GM12878 (cell line): ENCODE measurements at regions not wholly inside any gene's neighbourhood (a gene's known extent, or its start where the extent isn't known, plus 50 kb on each side); places are given as distances from the start of the nearest gene placed in this dataset.

Experiments
- ATAC-seq: fragments of 200-7000 bp; cut with Tn5 transposase; 3 replicates; pipeline ENCODE4 v1.9.1; 2020; ENCODE audit warnings: mild to moderate bottlenecking, moderate library complexity
- BruUV-seq: library from RNA; stranded (reverse); fragments of 400-500 nt; replicated peaks from 2 replicates; lab custom pipeline; 2021; lab: Mats Ljungman, UMichigan
- CTCF ChIA-PET: fragments of 300-600 bp; sonication (Branson Sonifier 250); formaldehyde crosslinking; extraction: SDS; loops from one replicate; lab custom pipeline; 2021; ENCODE audit warnings: inconsistent platforms; lab: Yijun Ruan, JAX
- POLR2A ChIA-PET: fragments of 350-600 bp; formaldehyde crosslinking; extraction: SDS; loops from one replicate; lab custom pipeline; 2021; ENCODE audit warnings: inconsistent platforms; lab: Charles Lee
- RAD21 ChIA-PET: fragments of 300-600 bp; sonication (Branson Sonifier 250); formaldehyde crosslinking; loops from one replicate; lab custom pipeline; 2023; ENCODE audit warnings: antibody characterized with exemption; ENCODE audit not compliant: unreplicated experiment; lab: Charles Lee
- SMC1A ChIA-PET: fragments of 300-600 bp; sonication (Branson Sonifier 250); formaldehyde crosslinking; loops from one replicate; lab custom pipeline; 2023; ENCODE audit not compliant: unreplicated experiment, uncharacterized antibody; lab: Charles Lee
- DNase-seq: peaks from one replicate; pipeline ENCODE4 v3.0.0-alpha.2; 2011; ENCODE audit warnings: low read depth, low spot score
- FAIRE-seq: peaks from 3 replicates; lab custom pipeline; 2011; peaks lifted over from hg19 to GRCh38; lab: Jason Lieb, UNC
- H2AFZ ChIP-seq: 2 replicates; pipeline ENCODE4 v1.6.0; 2011; ENCODE audit warnings: low read depth, low read length, control low read depth; ENCODE audit not compliant: control insufficient read depth
- H3K27ac ChIP-seq: 2 replicates; pipeline ENCODE4 v1.5.1; 2011; ENCODE audit warnings: control low read depth; ENCODE audit not compliant: control insufficient read depth, insufficient read depth
- H3K27me3 ChIP-seq, 2 experiments: replicated peaks in 1 of 2; 2 replicates each; pipeline versions ENCODE4 v1.6.0 to v1.6.1; 2011; ENCODE audit warnings: low read length in 1 of 2; ENCODE audit not compliant: control insufficient read depth in 2 of 2, insufficient read depth in 2 of 2
- H3K36me3 ChIP-seq, 2 experiments: 2 replicates each; pipeline ENCODE4 v1.5.1; 2011; ENCODE audit warnings: low read length in 1 of 2; ENCODE audit not compliant: control insufficient read depth in 2 of 2, insufficient read depth in 2 of 2
- H3K4me1 ChIP-seq: 2 replicates; pipeline ENCODE4 v1.6.1; 2011; ENCODE audit warnings: mild to moderate bottlenecking, low read length, moderate library complexity, mixed read lengths; ENCODE audit not compliant: control insufficient read depth, insufficient read depth
- H3K4me2 ChIP-seq: 2 replicates; pipeline ENCODE4 v1.6.0; 2011; ENCODE audit warnings: control low read depth; ENCODE audit not compliant: control insufficient read depth, insufficient read depth
- H3K4me3 ChIP-seq: fragments of 200-600 bp; sonication (generic); 2 replicates; pipeline ENCODE4 v1.5.1; 2016
- H3K79me2 ChIP-seq: 2 replicates; pipeline ENCODE4 v1.6.0; 2011; ENCODE audit warnings: low read length; ENCODE audit not compliant: control insufficient read depth, insufficient read depth
- H3K9ac ChIP-seq: 2 replicates; pipeline ENCODE4 v1.8.0; 2011; ENCODE audit warnings: low read length, control low read depth, mixed read lengths; ENCODE audit not compliant: control insufficient read depth, insufficient read depth
- H3K9me3 ChIP-seq: replicated peaks from 3 replicates; pipeline ENCODE4 v1.5.1; 2011; ENCODE audit warnings: mild to moderate bottlenecking, low read length; ENCODE audit not compliant: control insufficient read depth, insufficient read depth
- H4K20me1 ChIP-seq: 2 replicates; pipeline ENCODE4 v1.6.0; 2011; ENCODE audit not compliant: control insufficient read depth, insufficient read depth
- HDAC2 ChIP-seq: fragments of 200-600 bp; sonication (generic); IDR thresholded peaks from 2 replicates; pipeline ENCODE4 v1.6.1; 2017
- NFXL1 ChIP-seq: fragments of 450-650 bp; IDR thresholded peaks from 2 replicates; pipeline ENCODE4 v1.6.1; 2017; ENCODE audit warnings: antibody characterized with exemption, mild to moderate bottlenecking, borderline replicate concordance
- NRF1 ChIP-seq: conservative IDR thresholded peaks from 2 replicates; pipeline ENCODE4 v1.6.1; 2011; ENCODE audit warnings: mild to moderate bottlenecking, low read depth, low read length, improper control_type of control experiment
- RUNX3 ChIP-seq: IDR thresholded peaks from 2 replicates; pipeline ENCODE4 v1.6.1; 2012; ENCODE audit warnings: low read length, inconsistent platforms
- STAT3 ChIP-seq: IDR thresholded peaks from 2 replicates; pipeline ENCODE4 v1.6.1; 2011; ENCODE audit warnings: low read depth, low read length, improper control_type of control experiment
- WGBS: methylation state at CpG from one replicate; pipeline ENCODE4 v1.1.6; 2016; ENCODE audit warnings: low lambda C conversion rate; ENCODE audit not compliant: insufficient replicate concordance, insufficient coverage; ENCODE audit errors: missing lambda C conversion rate; 5-methylcytosine and 5-hydroxymethylcytosine counted together
- in situ Hi-C: fragments of 300-500 bp; cut with MboI; formaldehyde crosslinking; loops from 9 replicates; pipeline ENCODE4 v1.14.3; 2018; ENCODE audit warnings: mixed read lengths
- intact Hi-C: fragments of 100-400 bp; cut with micrococcal nuclease; formaldehyde crosslinking; loops from one replicate; pipeline ENCODE4 v1.14.2; 2022; ENCODE audit not compliant: unreplicated experiment
- TF ChIP-seq, protein P1 (sequence below): fragments of 450-650 bp; formaldehyde crosslinking; IDR thresholded peaks from 2 replicates; pipeline ENCODE4 v1.5.0; 2022; ENCODE audit warnings: mild to moderate bottlenecking, missing genetic modification characterization
- TF ChIP-seq, protein P2 (sequence below): IDR thresholded peaks from 2 replicates; pipeline ENCODE4 v1.6.1; 2012; ENCODE audit warnings: mild to moderate bottlenecking, low read depth, low read length

DNA sequence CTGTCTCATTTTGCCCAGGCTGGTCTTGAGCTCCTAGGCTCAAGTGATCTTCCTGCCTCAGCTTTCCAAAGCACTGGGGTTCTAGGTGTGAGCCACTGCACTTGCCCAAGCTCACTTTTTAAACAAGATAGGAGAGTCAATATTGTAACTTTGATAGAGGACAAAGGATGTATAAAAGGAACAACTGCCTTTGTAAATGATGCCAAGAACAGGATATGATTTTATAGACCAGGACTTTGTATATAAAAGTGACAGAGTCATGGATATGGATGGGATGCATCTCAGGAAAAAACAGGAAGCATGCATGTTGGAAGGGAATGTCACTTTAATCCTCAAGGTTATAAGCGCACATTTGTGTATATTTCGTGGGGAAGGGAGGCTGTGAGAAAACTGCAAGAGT lies 338.4 kb downstream of the PRL start:
- FAIRE-seq (no peak), ATAC-seq (no peak), DNase-seq (no peak)
- TF ChIP-seq NRF1 = no peak
- TF ChIP-seq, protein P1, sequence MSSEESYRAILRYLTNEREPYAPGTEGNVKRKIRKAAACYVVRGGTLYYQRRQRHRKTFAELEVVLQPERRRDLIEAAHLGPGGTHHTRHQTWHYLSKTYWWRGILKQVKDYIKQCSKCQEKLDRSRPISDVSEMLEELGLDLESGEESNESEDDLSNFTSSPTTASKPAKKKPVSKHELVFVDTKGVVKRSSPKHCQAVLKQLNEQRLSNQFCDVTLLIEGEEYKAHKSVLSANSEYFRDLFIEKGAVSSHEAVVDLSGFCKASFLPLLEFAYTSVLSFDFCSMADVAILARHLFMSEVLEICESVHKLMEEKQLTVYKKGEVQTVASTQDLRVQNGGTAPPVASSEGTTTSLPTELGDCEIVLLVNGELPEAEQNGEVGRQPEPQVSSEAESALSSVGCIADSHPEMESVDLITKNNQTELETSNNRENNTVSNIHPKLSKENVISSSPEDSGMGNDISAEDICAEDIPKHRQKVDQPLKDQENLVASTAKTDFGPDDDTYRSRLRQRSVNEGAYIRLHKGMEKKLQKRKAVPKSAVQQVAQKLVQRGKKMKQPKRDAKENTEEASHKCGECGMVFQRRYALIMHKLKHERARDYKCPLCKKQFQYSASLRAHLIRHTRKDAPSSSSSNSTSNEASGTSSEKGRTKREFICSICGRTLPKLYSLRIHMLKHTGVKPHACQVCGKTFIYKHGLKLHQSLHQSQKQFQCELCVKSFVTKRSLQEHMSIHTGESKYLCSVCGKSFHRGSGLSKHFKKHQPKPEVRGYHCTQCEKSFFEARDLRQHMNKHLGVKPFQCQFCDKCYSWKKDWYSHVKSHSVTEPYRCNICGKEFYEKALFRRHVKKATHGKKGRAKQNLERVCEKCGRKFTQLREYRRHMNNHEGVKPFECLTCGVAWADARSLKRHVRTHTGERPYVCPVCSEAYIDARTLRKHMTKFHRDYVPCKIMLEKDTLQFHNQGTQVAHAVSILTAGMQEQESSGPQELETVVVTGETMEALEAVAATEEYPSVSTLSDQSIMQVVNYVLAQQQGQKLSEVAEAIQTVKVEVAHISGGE (CRISPR knock-in tag) = no peak
- TF ChIP-seq, protein P2, sequence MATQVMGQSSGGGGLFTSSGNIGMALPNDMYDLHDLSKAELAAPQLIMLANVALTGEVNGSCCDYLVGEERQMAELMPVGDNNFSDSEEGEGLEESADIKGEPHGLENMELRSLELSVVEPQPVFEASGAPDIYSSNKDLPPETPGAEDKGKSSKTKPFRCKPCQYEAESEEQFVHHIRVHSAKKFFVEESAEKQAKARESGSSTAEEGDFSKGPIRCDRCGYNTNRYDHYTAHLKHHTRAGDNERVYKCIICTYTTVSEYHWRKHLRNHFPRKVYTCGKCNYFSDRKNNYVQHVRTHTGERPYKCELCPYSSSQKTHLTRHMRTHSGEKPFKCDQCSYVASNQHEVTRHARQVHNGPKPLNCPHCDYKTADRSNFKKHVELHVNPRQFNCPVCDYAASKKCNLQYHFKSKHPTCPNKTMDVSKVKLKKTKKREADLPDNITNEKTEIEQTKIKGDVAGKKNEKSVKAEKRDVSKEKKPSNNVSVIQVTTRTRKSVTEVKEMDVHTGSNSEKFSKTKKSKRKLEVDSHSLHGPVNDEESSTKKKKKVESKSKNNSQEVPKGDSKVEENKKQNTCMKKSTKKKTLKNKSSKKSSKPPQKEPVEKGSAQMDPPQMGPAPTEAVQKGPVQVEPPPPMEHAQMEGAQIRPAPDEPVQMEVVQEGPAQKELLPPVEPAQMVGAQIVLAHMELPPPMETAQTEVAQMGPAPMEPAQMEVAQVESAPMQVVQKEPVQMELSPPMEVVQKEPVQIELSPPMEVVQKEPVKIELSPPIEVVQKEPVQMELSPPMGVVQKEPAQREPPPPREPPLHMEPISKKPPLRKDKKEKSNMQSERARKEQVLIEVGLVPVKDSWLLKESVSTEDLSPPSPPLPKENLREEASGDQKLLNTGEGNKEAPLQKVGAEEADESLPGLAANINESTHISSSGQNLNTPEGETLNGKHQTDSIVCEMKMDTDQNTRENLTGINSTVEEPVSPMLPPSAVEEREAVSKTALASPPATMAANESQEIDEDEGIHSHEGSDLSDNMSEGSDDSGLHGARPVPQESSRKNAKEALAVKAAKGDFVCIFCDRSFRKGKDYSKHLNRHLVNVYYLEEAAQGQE = no peak
- TF ChIP-seq NFXL1 = no peak
- TF ChIP-seq HDAC2 = no peak
- TF ChIP-seq RUNX3 = no peak
- no peak for TF ChIP-seq STAT3
- WGBS = 30% methylated on average over 2 of the region's 2 CpGs
- Histone ChIP-seq H3K27ac (no peak overlapping the region), H3K36me3 (no peaks in the 10 kb centered on the region), H4K20me1 (no peaks in the 10 kb centered on the region), H3K9ac (no peak overlapping the region), H3K4me3 (no peak overlapping the region), H2AFZ (no peak overlapping the region), H3K79me2 (no peaks in the 10 kb centered on the region), H3K4me2 (no peak overlapping the region), H3K4me1 (peaks cover 1% of the 10 kb centered on the region; the same call in 1 of the 2 replicates), H3K9me3 (no peaks in the 10 kb centered on the region), H3K27me3 (no peaks in the 10 kb centered on the region)
- no TSS peak for BruUV-seq
- in situ Hi-C loops (no loop called here), intact Hi-C loops (no loop called here)
- SMC1A ChIA-PET = interaction anchor here (1.1 kb wide), 1 partner anchor 36 kb away, joined by 3 read pairs; no protein-coding TSS in a partner anchor
- POLR2A ChIA-PET = interaction anchor here (0.6 kb wide), 1 partner anchor 561 kb away, joined by 6 read pairs; no protein-coding TSS in a partner anchor
- RAD21 ChIA-PET = no interaction called here
- CTCF ChIA-PET = no interaction called here
